ENCODE measurements at regions not wholly inside any gene's neighbourhood (a gene's known extent, or its start where the extent isn't known, plus 50 kb on each side); places are given as distances from the start of the nearest gene placed in this dataset.

DNA sequence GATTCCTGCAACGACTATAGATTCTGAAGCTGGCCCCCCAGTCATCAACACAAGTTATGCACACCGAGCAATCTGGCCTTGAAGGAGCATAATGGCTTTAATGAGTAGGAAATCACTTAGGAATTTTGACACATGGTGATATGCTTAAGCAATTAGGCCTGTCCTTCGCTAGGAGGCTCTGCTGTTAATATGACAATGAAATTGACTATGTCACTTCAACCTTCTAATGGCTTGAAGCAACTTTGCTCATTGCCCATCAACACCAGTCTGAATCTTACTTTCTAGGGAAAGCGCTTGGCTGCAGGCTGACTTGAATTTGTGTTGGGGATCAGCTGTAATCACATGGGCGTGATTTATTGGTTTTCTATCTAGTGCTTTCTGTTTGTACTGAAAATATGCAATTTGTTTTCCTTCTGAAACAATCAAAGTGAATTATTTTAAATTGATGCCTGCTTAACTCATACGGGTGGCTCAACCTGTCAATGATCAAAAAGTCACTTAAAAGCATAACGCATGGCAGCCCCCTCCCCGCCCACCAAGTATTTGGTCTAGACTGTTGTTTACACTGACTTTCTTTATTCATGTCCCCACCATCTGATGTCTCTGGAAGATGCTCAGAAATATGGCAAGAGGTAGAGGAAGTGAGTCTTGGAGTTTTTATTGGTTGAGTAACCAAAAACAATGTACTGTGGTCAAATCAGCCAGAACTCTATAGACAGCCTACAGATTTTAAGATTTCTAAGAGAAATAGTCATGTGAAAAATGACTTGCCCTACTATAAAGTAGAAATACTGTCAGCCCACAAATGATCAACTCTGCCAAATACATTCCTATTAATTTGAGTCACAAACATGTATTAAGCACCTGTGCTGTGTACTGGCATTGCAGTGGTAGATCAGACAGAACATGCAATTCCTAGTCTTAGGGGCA is 344.9 kb downstream of the RBM43 start:
- TF ChIP-seq, protein P1, sequence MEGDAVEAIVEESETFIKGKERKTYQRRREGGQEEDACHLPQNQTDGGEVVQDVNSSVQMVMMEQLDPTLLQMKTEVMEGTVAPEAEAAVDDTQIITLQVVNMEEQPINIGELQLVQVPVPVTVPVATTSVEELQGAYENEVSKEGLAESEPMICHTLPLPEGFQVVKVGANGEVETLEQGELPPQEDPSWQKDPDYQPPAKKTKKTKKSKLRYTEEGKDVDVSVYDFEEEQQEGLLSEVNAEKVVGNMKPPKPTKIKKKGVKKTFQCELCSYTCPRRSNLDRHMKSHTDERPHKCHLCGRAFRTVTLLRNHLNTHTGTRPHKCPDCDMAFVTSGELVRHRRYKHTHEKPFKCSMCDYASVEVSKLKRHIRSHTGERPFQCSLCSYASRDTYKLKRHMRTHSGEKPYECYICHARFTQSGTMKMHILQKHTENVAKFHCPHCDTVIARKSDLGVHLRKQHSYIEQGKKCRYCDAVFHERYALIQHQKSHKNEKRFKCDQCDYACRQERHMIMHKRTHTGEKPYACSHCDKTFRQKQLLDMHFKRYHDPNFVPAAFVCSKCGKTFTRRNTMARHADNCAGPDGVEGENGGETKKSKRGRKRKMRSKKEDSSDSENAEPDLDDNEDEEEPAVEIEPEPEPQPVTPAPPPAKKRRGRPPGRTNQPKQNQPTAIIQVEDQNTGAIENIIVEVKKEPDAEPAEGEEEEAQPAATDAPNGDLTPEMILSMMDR (IDR thresholded peaks at IDR 0.05), result no peak
- no peak for TF ChIP-seq SP1 (CRISPR knock-in tag; conservative IDR thresholded peaks at IDR 0.05)
- TF ChIP-seq CREB1 (CRISPR knock-in tag; IDR thresholded peaks at IDR 0.05), result no peak
- TF ChIP-seq, protein P2, sequence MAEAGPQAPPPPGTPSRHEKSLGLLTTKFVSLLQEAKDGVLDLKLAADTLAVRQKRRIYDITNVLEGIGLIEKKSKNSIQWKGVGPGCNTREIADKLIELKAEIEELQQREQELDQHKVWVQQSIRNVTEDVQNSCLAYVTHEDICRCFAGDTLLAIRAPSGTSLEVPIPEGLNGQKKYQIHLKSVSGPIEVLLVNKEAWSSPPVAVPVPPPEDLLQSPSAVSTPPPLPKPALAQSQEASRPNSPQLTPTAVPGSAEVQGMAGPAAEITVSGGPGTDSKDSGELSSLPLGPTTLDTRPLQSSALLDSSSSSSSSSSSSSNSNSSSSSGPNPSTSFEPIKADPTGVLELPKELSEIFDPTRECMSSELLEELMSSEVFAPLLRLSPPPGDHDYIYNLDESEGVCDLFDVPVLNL (CRISPR knock-in tag; IDR thresholded peaks at IDR 0.05; ENCODE audit: borderline replicate concordance, low read depth), result no peak
- TF ChIP-seq, protein P3, sequence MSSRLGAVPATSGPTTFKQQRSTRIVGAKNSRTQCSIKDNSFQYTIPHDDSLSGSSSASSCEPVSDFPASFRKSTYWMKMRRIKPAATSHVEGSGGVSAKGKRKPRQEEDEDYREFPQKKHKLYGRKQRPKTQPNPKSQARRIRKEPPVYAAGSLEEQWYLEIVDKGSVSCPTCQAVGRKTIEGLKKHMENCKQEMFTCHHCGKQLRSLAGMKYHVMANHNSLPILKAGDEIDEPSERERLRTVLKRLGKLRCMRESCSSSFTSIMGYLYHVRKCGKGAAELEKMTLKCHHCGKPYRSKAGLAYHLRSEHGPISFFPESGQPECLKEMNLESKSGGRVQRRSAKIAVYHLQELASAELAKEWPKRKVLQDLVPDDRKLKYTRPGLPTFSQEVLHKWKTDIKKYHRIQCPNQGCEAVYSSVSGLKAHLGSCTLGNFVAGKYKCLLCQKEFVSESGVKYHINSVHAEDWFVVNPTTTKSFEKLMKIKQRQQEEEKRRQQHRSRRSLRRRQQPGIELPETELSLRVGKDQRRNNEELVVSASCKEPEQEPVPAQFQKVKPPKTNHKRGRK (CRISPR knock-in tag; IDR thresholded peaks at IDR 0.05; ENCODE audit: borderline replicate concordance), result no peak
- TF ChIP-seq ZNF232 (CRISPR knock-in tag; IDR thresholded peaks at IDR 0.05), result no peak
- TF ChIP-seq, protein P4, sequence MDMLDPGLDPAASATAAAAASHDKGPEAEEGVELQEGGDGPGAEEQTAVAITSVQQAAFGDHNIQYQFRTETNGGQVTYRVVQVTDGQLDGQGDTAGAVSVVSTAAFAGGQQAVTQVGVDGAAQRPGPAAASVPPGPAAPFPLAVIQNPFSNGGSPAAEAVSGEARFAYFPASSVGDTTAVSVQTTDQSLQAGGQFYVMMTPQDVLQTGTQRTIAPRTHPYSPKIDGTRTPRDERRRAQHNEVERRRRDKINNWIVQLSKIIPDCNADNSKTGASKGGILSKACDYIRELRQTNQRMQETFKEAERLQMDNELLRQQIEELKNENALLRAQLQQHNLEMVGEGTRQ (CRISPR knock-in tag; IDR thresholded peaks at IDR 0.05), result no peak
- no peak for TF ChIP-seq TEAD1 (CRISPR knock-in tag; IDR thresholded peaks at IDR 0.05)
- TF ChIP-seq KAT7 (CRISPR knock-in tag; IDR thresholded peaks at IDR 0.05; ENCODE audit: borderline replicate concordance), result no peak
- TF ChIP-seq, protein P5, sequence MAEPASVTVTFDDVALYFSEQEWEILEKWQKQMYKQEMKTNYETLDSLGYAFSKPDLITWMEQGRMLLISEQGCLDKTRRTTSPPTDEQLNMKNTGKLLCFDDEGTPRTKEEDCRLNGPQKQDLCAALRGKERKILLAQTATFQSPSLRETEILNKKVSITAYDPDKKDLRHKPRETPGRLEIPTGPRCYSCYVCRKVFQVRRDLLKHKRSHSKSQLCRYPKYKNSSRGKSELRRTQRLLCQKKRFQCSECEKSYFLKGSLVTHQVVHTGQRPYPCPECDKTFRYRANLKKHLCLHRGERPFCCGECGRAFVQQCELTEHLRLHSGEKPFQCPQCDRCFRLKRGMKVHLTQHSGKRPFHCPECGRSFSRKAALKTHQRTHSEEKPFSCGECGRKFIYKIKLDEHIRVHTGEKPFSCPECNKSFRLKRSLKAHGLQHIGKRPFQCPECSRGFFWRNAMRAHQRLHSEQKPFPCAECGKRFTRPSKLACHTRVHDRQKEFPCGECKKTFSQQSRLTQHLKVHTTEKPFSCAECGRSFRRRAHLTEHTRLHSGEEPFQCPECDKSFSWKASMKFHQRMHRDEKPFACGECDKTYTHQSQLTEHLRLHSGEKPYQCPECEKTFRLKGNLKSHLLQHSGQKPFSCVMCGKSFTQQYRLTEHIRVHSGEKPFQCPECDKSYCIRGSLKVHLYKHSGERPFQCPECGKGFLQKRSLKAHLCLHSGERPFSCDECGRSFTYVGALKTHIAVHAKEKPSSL (CRISPR knock-in tag; conservative IDR thresholded peaks at IDR 0.05), result no peak
- TF ChIP-seq, protein P6, sequence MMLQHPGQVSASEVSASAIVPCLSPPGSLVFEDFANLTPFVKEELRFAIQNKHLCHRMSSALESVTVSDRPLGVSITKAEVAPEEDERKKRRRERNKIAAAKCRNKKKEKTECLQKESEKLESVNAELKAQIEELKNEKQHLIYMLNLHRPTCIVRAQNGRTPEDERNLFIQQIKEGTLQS (CRISPR knock-in tag; conservative IDR thresholded peaks at IDR 0.05), result no peak

Measured in WTC11 (cell line).